CD4-positive, alpha-beta T cell treated with Interleukin-15 for 1 hour (primary cell): ENCODE measurements at regions not wholly inside any gene's neighbourhood (a gene's known extent, or its start where the extent isn't known, plus 50 kb on each side); places are given as distances from the start of the nearest gene placed in this dataset.
"Not testable (repeated sequence)": the region's sequence is repeated elsewhere in the genome, so short reads cannot be mapped to it uniquely, and the experiment has no call there.

ENCODE experiments used
- DNase-seq: peaks from one replicate; pipeline ENCODE4 v3.0.0-alpha.2; 2020

GRCh38 chr14:43005807-43006206, 1399.1 kb downstream of the LRFN5 start:
- DNase-seq = no peak

- no peak for DNase-seq
Measured at GRCh38 chr14:43003845-43004244, 1397.2 kb downstream of the LRFN5 start.

- no peak for DNase-seq
Measured at GRCh38 chr14:43001731-43002130, 1395.1 kb downstream of the LRFN5 start.

- DNase-seq = no peak
Measured at GRCh38 chr14:42994051-42994736, 1387.5 kb downstream of the LRFN5 start.

- DNase-seq = no peak
Measured at GRCh38 chr14:42992930-42993329, 1386.3 kb downstream of the LRFN5 start.

- DNase-seq = no peak
Measured at GRCh38 chr14:42980419-42980818, 1373.7 kb downstream of the LRFN5 start.

- not testable (repeated sequence) for DNase-seq
Measured at GRCh38 chr14:42973171-42973570, 1366.5 kb downstream of the LRFN5 start.

GRCh38 chr14:42965512-42965911, 1358.8 kb downstream of the LRFN5 start:
- DNase-seq = no peak

- no peak for DNase-seq
Measured at GRCh38 chr14:42961509-42961908, 1354.8 kb downstream of the LRFN5 start.

- DNase-seq = no peak
Measured at GRCh38 chr14:42950363-42950762, 1343.7 kb downstream of the LRFN5 start.

GRCh38 chr14:42947991-42948390, 1341.3 kb downstream of the LRFN5 start:
- no peak for DNase-seq

- DNase-seq = no peak
Measured at GRCh38 chr14:42944284-42944683, 1337.6 kb downstream of the LRFN5 start.

- DNase-seq = no peak
Measured at GRCh38 chr14:42931308-42931707, 1324.6 kb downstream of the LRFN5 start.

GRCh38 chr14:42929806-42930480, 1323.3 kb downstream of the LRFN5 start:
- no peak for DNase-seq

GRCh38 chr14:42927313-42927712, 1320.6 kb downstream of the LRFN5 start:
- DNase-seq = no peak

- no peak for DNase-seq
Measured at GRCh38 chr14:42921901-42922300, 1315.2 kb downstream of the LRFN5 start.

GRCh38 chr14:42918615-42919014, 1311.9 kb downstream of the LRFN5 start:
- DNase-seq = no peak

GRCh38 chr14:42911642-42912041, 1305.0 kb downstream of the LRFN5 start:
- DNase-seq = no peak

- no peak for DNase-seq
Measured at GRCh38 chr14:42909659-42910058, 1303.0 kb downstream of the LRFN5 start.

- no peak for DNase-seq
Measured at GRCh38 chr14:42893183-42893582, 1286.5 kb downstream of the LRFN5 start.

GRCh38 chr14:42884100-42884499, 1277.4 kb downstream of the LRFN5 start:
- DNase-seq = no peak

GRCh38 chr14:42877716-42878115, 1271.0 kb downstream of the LRFN5 start:
- no peak for DNase-seq

GRCh38 chr14:42872786-42873185, 1266.1 kb downstream of the LRFN5 start:
- DNase-seq = no peak

- no peak for DNase-seq
Measured at GRCh38 chr14:42869681-42870080, 1263.0 kb downstream of the LRFN5 start.

- DNase-seq = no peak
Measured at GRCh38 chr14:42862114-42862513, 1255.4 kb downstream of the LRFN5 start.
